K562 (cell line): ENCODE measurements at regions not wholly inside any gene's neighbourhood (a gene's known extent, or its start where the extent isn't known, plus 50 kb on each side); places are given as distances from the start of the nearest gene placed in this dataset.

Experiments used
- NFRKB ChIP-seq: fragments of 450-650 bp; IDR thresholded peaks from 2 replicates; pipeline ENCODE4 v1.6.1; 2016; ENCODE audit warnings: low read depth
- POLR2A ChIP-seq: fragments of 450-650 bp; conservative IDR thresholded peaks from 2 replicates; pipeline ENCODE4 v1.6.1; 2016
- ZBTB8A ChIP-seq: fragments of 450-650 bp; IDR thresholded peaks from 2 replicates; pipeline ENCODE4 v1.6.1; 2018; ENCODE audit warnings: mild to moderate bottlenecking, moderate library complexity; ENCODE audit not compliant: partially characterized antibody
- ZC3H8 ChIP-seq: fragments of 450-650 bp; IDR thresholded peaks from 2 replicates; pipeline ENCODE4 v1.6.1; 2017
- ZNF184 ChIP-seq: sonication (generic); formaldehyde crosslinking; IDR thresholded peaks from 2 replicates; pipeline ENCODE4 v1.5.0; 2020; ENCODE audit warnings: missing genetic modification reagents
- ZNF239 ChIP-seq: fragments of 250-450 bp; sonication (Bioruptor Pico); IDR thresholded peaks from 2 replicates; pipeline ENCODE4 v1.4.0; 2020; ENCODE audit warnings: mild to moderate bottlenecking
- ZNF311 ChIP-seq: fragments of 250-450 bp; sonication (Bioruptor Pico); IDR thresholded peaks from 2 replicates; pipeline ENCODE4 v1.4.0; 2020; ENCODE audit warnings: mild to moderate bottlenecking, moderate library complexity
- TF ChIP-seq, protein P1 (sequence below): fragments of 250-450 bp; sonication (Bioruptor Pico); IDR thresholded peaks from 2 replicates; pipeline ENCODE4 v1.5.0; 2021

DNA sequence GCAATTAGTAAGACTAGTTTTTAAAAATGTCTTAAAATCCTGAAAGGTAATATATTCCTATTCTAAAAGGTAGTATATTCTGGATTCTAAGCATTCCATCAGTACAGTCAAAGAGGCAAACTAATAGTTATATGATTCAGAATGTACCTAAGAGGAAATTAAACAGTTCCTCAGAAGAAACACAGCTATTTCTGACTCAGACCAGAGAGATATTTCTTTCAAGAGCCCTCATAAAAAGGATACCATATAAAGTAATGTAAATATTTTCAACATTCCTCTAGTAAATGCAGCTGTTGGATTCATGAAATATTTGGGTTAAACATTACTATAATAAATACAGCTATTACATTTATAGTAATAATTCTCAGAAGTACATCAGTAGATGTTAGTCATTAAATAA is 358.3 kb downstream of the MAGEB5 start:
- TF ChIP-seq ZC3H8, result no peak
- no peak for TF ChIP-seq NFRKB
- TF ChIP-seq ZNF184, result no peak
- TF ChIP-seq ZNF239 (CRISPR knock-in tag), result no peak
- TF ChIP-seq, protein P1, sequence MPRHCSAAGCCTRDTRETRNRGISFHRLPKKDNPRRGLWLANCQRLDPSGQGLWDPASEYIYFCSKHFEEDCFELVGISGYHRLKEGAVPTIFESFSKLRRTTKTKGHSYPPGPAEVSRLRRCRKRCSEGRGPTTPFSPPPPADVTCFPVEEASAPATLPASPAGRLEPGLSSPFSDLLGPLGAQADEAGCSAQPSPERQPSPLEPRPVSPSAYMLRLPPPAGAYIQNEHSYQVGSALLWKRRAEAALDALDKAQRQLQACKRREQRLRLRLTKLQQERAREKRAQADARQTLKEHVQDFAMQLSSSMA (CRISPR knock-in tag), result no peak
- TF ChIP-seq POLR2A, result no peak
- no peak for TF ChIP-seq ZNF311 (CRISPR knock-in tag)
- no peak for TF ChIP-seq ZBTB8A
